HepG2 (cell line): ENCODE measurements at regions not wholly inside any gene's neighbourhood (a gene's known extent, or its start where the extent isn't known, plus 50 kb on each side); places are given as distances from the start of the nearest gene placed in this dataset.

Experiments used
- ATAC-seq: fragments of 200-7000 bp; cut with Tn5 transposase; 3 replicates; pipeline ENCODE4 v1.9.1; 2020; ENCODE audit warnings: mild to moderate bottlenecking, moderate library complexity
- BruUV-seq: library from RNA; stranded (reverse); fragments of 400-500 nt; replicated peaks from 2 replicates; lab custom pipeline; 2021; lab: Mats Ljungman, UMichigan
- CTCF ChIA-PET: fragments of 300-600 bp; formaldehyde crosslinking; extraction: SDS; loops from one replicate; lab custom pipeline; 2021; ENCODE audit warnings: low total read pairs, inconsistent platforms, low intra/inter-chr PET ratio; lab: Yijun Ruan, JAX
- POLR2A ChIA-PET: fragments of 350-600 bp; sonication (Branson Sonifier 250); formaldehyde crosslinking; loops from one replicate; lab custom pipeline; 2020; ENCODE audit warnings: antibody characterized with exemption, inconsistent platforms; lab: Yijun Ruan, JAX
- DNase-seq: peaks from one replicate; pipeline ENCODE4 v3.0.0-alpha.2; 2015; ENCODE audit warnings: low spot score
- FAIRE-seq: peaks from 3 replicates; lab custom pipeline; 2011; peaks lifted over from hg19 to GRCh38; lab: Jason Lieb, UNC
- H2AFZ ChIP-seq: one replicate; pipeline ENCODE4 v1.6.1; 2011; ENCODE audit warnings: low read length, inconsistent platforms
- H3K27ac ChIP-seq: fragments of 300-600 bp; 3 replicates; pipeline ENCODE4 v1.8.0; 2011; ENCODE audit warnings: mixed run types, mild to moderate bottlenecking, mixed read lengths, low read length, inconsistent platforms; ENCODE audit not compliant: insufficient read depth; ENCODE audit errors: extremely low read length
- H3K27me3 ChIP-seq, 2 experiments: fragments of 200-600 bp in 1 of 2; 2 replicates in 1 of 2; 3 replicates in 1 of 2; pipeline versions ENCODE4 v1.6.0 to v1.8.0; 2011; ENCODE audit warnings: low read length in 2 of 2, mild to moderate bottlenecking in 2 of 2, moderate library complexity in 2 of 2, inconsistent platforms in 1 of 2; ENCODE audit not compliant: insufficient read depth in 2 of 2, control insufficient read depth in 1 of 2
- H3K36me3 ChIP-seq, 2 experiments: fragments of 200-600 bp in 1 of 2; replicated peaks in 1 of 2; 2 replicates in 1 of 2; 3 replicates in 1 of 2; pipeline versions ENCODE4 v1.5.1 to v1.8.0; 2011; ENCODE audit warnings: low read length in 2 of 2, inconsistent platforms in 1 of 2; ENCODE audit not compliant: insufficient read depth in 2 of 2, control insufficient read depth in 1 of 2
- H3K4me1 ChIP-seq: 2 replicates; pipeline ENCODE4 v1.5.1; 2012; ENCODE audit warnings: low read length, inconsistent platforms; ENCODE audit not compliant: insufficient read depth
- H3K4me2 ChIP-seq: 2 replicates; pipeline ENCODE4 v1.6.0; 2011; ENCODE audit warnings: low read depth, low read length, inconsistent platforms
- H3K4me3 ChIP-seq, 3 experiments: fragments of 200-600 bp in 1 of 3; sonication (generic), shearing (Covaris generic) in 1 of 3; replicated peaks in 1 of 3; 2 replicates each; pipeline ENCODE4 v1.5.1; 2011 to 2016; ENCODE audit warnings: low read length in 3 of 3, inconsistent platforms in 2 of 3, low read depth in 2 of 3, mild to moderate bottlenecking in 2 of 3, control low read depth in 1 of 3, mixed read lengths in 1 of 3; ENCODE audit not compliant: insufficient read depth in 1 of 3
- H3K79me2 ChIP-seq: one replicate; pipeline ENCODE4 v1.6.1; 2011; ENCODE audit warnings: low read length, inconsistent platforms; ENCODE audit not compliant: insufficient read depth
- H3K9ac ChIP-seq: 2 replicates; pipeline ENCODE4 v1.6.0; 2011; ENCODE audit warnings: mild to moderate bottlenecking, low read depth, low read length, inconsistent platforms; ENCODE audit not compliant: insufficient read depth
- H3K9me3 ChIP-seq: 2 replicates; pipeline ENCODE4 v1.5.1; 2012; ENCODE audit warnings: mild to moderate bottlenecking, low read length
- H4K20me1 ChIP-seq: 2 replicates; pipeline ENCODE4 v1.6.0; 2011; ENCODE audit warnings: inconsistent platforms, mild to moderate bottlenecking, low read length, moderate library complexity; ENCODE audit not compliant: insufficient read depth
- CBFB ChIP-seq: sonication (generic); formaldehyde crosslinking; IDR thresholded peaks from 2 replicates; pipeline ENCODE4 v1.4.0; 2020; ENCODE audit warnings: missing genetic modification reagents
- EEA1 ChIP-seq: sonication (generic); formaldehyde crosslinking; IDR thresholded peaks from 2 replicates; pipeline ENCODE4 v1.5.1; 2020; ENCODE audit warnings: mild to moderate bottlenecking, missing genetic modification reagents, borderline replicate concordance
- EED ChIP-seq: sonication (generic); formaldehyde crosslinking; IDR thresholded peaks from 2 replicates; pipeline ENCODE4 v1.5.0; 2020; ENCODE audit warnings: mild to moderate bottlenecking, missing genetic modification reagents
- FOSL2 ChIP-seq: sonication (generic); formaldehyde crosslinking; IDR thresholded peaks from 2 replicates; pipeline ENCODE4 v1.4.0; 2020; ENCODE audit warnings: missing genetic modification reagents
- IRX3 ChIP-seq: sonication (generic); formaldehyde crosslinking; IDR thresholded peaks from 2 replicates; pipeline ENCODE4 v1.8.1; 2023; ENCODE audit warnings: mild to moderate bottlenecking, low read depth, missing genetic modification reagents, borderline replicate concordance
- MLLT10 ChIP-seq: sonication (generic); formaldehyde crosslinking; IDR thresholded peaks from 2 replicates; pipeline ENCODE4 v1.4.0; 2020; ENCODE audit warnings: missing genetic modification reagents
- REXO4 ChIP-seq: sonication (generic); formaldehyde crosslinking; IDR thresholded peaks from 2 replicates; pipeline ENCODE4 v1.8.0; 2022; ENCODE audit warnings: missing genetic modification reagents, mild to moderate bottlenecking, borderline replicate concordance
- RFX1 ChIP-seq: fragments of 450-650 bp; IDR thresholded peaks from 2 replicates; pipeline ENCODE4 v1.6.1; 2017
- SAP130 ChIP-seq: IDR thresholded peaks from 2 replicates; pipeline ENCODE4 v1.6.1; 2016; ENCODE audit warnings: low read depth
- SNAPC2 ChIP-seq: sonication (generic); formaldehyde crosslinking; IDR thresholded peaks from 2 replicates; pipeline ENCODE4 v1.8.1; 2022; ENCODE audit warnings: mild to moderate bottlenecking, missing genetic modification reagents
- SP4 ChIP-seq: sonication (generic); formaldehyde crosslinking; IDR thresholded peaks from 2 replicates; pipeline ENCODE4 v1.8.1; 2023; ENCODE audit warnings: mild to moderate bottlenecking, missing genetic modification reagents
- ZBTB20 ChIP-seq: sonication (generic); formaldehyde crosslinking; IDR thresholded peaks from 2 replicates; pipeline ENCODE4 v1.8.1; 2023; ENCODE audit warnings: missing genetic modification reagents, low read depth, mild to moderate bottlenecking, borderline replicate concordance
- ZNF557 ChIP-seq: sonication (generic); formaldehyde crosslinking; IDR thresholded peaks from 2 replicates; pipeline ENCODE4 v1.4.0; 2020; ENCODE audit warnings: missing genetic modification reagents
- ZNF577 ChIP-seq: sonication (generic); formaldehyde crosslinking; IDR thresholded peaks from 2 replicates; pipeline ENCODE4 v1.4.0; 2020; ENCODE audit warnings: mild to moderate bottlenecking, low read depth, missing genetic modification reagents, borderline replicate concordance
- WGBS: methylation state at CpG from one replicate; pipeline ENCODE4 v1.1.6; 2017; ENCODE audit warnings: low lambda C conversion rate; 5-methylcytosine and 5-hydroxymethylcytosine counted together
- in situ Hi-C: cut with HindIII; loops from 2 replicates; pipeline ENCODE4 v1.10.0; 2017; ENCODE audit warnings: low pct_unique_long_range_greater_than_20kb; ENCODE audit not compliant: extremely low pct_ligation_motif_present
- intact Hi-C: fragments of 100-400 bp; cut with micrococcal nuclease; formaldehyde crosslinking; loops from one replicate; pipeline ENCODE4 v1.10.0; 2022; ENCODE audit not compliant: unreplicated experiment
- TF ChIP-seq, protein P1 (sequence below): sonication (generic); formaldehyde crosslinking; IDR thresholded peaks from 2 replicates; pipeline ENCODE4 v1.5.1; 2020; ENCODE audit warnings: mild to moderate bottlenecking, missing genetic modification reagents, moderate library complexity
- TF ChIP-seq, protein P2 (sequence below): sonication (generic); formaldehyde crosslinking; IDR thresholded peaks from 2 replicates; pipeline ENCODE4 v1.4.0; 2020; ENCODE audit warnings: missing genetic modification reagents

DNA sequence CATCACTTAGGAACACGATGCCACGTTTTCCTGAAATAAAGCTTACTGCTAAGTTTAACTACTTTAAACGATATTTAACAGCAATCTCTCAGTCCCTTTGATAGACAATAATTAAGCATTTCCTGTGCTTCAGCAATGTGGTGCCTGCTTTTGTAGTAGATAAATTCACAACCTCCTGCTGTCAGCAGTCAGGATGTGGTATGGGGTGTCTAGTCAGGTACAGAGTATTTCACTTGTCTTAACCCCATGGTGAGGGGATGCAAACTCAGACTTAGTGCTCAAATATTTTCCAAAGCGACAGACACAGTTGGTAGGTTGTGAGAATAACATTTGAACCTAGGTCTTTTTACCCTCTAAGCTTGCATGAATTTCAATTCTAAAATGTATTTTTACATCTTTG lies 526.2 kb upstream of the PFKP start:
- no peak for TF ChIP-seq SAP130 (CRISPR knock-in tag)
- no peak for TF ChIP-seq MLLT10 (CRISPR knock-in tag)
- no peak for TF ChIP-seq CBFB (CRISPR knock-in tag)
- TF ChIP-seq ZNF557, result no peak
- TF ChIP-seq REXO4 (CRISPR knock-in tag), result no peak
- TF ChIP-seq IRX3 (CRISPR knock-in tag), result no peak
- TF ChIP-seq, protein P1, sequence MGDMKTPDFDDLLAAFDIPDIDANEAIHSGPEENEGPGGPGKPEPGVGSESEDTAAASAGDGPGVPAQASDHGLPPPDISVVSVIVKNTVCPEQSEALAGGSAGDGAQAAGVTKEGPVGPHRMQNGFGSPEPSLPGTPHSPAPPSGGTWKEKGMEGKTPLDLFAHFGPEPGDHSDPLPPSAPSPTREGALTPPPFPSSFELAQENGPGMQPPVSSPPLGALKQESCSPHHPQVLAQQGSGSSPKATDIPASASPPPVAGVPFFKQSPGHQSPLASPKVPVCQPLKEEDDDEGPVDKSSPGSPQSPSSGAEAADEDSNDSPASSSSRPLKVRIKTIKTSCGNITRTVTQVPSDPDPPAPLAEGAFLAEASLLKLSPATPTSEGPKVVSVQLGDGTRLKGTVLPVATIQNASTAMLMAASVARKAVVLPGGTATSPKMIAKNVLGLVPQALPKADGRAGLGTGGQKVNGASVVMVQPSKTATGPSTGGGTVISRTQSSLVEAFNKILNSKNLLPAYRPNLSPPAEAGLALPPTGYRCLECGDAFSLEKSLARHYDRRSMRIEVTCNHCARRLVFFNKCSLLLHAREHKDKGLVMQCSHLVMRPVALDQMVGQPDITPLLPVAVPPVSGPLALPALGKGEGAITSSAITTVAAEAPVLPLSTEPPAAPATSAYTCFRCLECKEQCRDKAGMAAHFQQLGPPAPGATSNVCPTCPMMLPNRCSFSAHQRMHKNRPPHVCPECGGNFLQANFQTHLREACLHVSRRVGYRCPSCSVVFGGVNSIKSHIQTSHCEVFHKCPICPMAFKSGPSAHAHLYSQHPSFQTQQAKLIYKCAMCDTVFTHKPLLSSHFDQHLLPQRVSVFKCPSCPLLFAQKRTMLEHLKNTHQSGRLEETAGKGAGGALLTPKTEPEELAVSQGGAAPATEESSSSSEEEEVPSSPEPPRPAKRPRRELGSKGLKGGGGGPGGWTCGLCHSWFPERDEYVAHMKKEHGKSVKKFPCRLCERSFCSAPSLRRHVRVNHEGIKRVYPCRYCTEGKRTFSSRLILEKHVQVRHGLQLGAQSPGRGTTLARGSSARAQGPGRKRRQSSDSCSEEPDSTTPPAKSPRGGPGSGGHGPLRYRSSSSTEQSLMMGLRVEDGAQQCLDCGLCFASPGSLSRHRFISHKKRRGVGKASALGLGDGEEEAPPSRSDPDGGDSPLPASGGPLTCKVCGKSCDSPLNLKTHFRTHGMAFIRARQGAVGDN (CRISPR knock-in tag), result no peak
- TF ChIP-seq EEA1 (CRISPR knock-in tag), result no peak
- no peak for TF ChIP-seq ZNF577 (CRISPR knock-in tag)
- no peak for TF ChIP-seq SNAPC2 (CRISPR knock-in tag)
- no peak for TF ChIP-seq FOSL2 (CRISPR knock-in tag)
- TF ChIP-seq RFX1, result no peak
- TF ChIP-seq ZBTB20, result no peak
- TF ChIP-seq SP4 (CRISPR knock-in tag), result no peak
- no peak for TF ChIP-seq EED (CRISPR knock-in tag)
- TF ChIP-seq, protein P2, sequence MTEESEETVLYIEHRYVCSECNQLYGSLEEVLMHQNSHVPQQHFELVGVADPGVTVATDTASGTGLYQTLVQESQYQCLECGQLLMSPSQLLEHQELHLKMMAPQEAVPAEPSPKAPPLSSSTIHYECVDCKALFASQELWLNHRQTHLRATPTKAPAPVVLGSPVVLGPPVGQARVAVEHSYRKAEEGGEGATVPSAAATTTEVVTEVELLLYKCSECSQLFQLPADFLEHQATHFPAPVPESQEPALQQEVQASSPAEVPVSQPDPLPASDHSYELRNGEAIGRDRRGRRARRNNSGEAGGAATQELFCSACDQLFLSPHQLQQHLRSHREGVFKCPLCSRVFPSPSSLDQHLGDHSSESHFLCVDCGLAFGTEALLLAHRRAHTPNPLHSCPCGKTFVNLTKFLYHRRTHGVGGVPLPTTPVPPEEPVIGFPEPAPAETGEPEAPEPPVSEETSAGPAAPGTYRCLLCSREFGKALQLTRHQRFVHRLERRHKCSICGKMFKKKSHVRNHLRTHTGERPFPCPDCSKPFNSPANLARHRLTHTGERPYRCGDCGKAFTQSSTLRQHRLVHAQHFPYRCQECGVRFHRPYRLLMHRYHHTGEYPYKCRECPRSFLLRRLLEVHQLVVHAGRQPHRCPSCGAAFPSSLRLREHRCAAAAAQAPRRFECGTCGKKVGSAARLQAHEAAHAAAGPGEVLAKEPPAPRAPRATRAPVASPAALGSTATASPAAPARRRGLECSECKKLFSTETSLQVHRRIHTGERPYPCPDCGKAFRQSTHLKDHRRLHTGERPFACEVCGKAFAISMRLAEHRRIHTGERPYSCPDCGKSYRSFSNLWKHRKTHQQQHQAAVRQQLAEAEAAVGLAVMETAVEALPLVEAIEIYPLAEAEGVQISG (CRISPR knock-in tag), result no peak
- intact Hi-C loops, result no loop called here
- no peak for FAIRE-seq
- H3K9ac ChIP-seq, result no peak overlapping the region
- no TSS peak for BruUV-seq
- H3K27me3 ChIP-seq, result peaks cover 1 to 9% of the 10 kb centered on the region in 2 experiments; a peak in 2 of 5 replicates
- H3K27ac ChIP-seq, result no peak overlapping the region
- DNase-seq, result no peak
- no peak overlapping the region for H3K4me2 ChIP-seq
- CTCF ChIA-PET, result no interaction called here
- H3K4me1 ChIP-seq, result peaks cover 4% of the 10 kb centered on the region; the same call in 1 of the 2 replicates
- no peak overlapping the region for H2AFZ ChIP-seq
- no peaks in the 10 kb centered on the region for H4K20me1 ChIP-seq
- WGBS, result 0% methylated on average over 4 of the region's 4 CpGs
- no peak for ATAC-seq
- H3K9me3 ChIP-seq, result no peaks in the 10 kb centered on the region
- POLR2A ChIA-PET, result no interaction called here
- no peaks in the 10 kb centered on the region for H3K79me2 ChIP-seq
- in situ Hi-C loops, result no loop called here
- no peaks in the 10 kb centered on the region for H3K36me3 ChIP-seq
- no peak overlapping the region for H3K4me3 ChIP-seq
